ENCODE measurements at regions not wholly inside any gene's neighbourhood (a gene's known extent, or its start where the extent isn't known, plus 50 kb on each side); places are given as distances from the start of the nearest gene placed in this dataset.

- no peak for DNase-seq (ENCODE audit: low read depth in 3 of 3)
Measured at GRCh38 chr2:118665784-118666529, 181.5 kb downstream of the EN1 start.

GRCh38 chr2:118661179-118661578 is 186.3 kb downstream of the EN1 start:
- no peak for DNase-seq (ENCODE audit: low read depth in 3 of 3)

GRCh38 chr2:118658596-118659198 is 188.8 kb downstream of the EN1 start:
- DNase-seq (ENCODE audit: low read depth in 3 of 3) = no peak

GRCh38 chr2:118657466-118657865 is 190.0 kb downstream of the EN1 start:
- DNase-seq (ENCODE audit: low read depth in 3 of 3) = no peak

DNA sequence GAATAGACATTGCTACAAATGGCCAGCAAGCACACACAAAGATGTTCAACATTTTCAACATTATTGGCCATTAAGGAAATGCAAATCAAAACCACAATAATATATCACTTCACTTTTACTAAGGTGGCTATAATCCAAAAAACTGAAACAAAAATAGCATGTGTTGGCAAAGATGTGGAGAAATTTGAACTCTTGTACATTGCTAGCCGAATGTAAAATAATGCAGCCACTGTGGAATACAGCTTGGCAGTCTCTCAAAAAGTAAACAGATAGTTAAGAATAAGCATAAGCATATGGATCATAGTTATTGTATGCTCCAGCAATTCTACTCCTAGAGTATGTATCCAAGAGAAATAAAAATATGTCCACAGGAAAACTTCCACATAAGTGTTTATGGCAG is 192.5 kb downstream of the EN1 start:
- DNase-seq (ENCODE audit: low read depth in 3 of 3) = no peak

DNA sequence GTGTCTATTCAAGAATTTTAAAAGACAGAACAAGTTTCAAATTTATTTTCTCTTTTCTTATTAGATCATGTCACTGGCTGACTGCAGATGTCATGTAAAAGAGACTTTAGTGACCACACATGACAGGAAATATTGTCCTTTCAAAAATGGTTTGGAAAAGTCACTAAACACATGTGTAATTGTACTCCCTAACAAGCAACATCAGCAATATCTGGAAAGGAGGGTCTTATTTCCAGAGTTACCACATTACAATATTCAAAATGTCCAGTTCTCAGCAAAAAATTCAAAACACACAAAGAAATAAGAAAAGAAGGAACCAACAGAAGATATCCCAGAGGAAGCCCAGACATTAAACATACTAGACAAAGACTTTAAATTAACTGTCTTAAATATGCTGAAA is 197.1 kb downstream of the EN1 start:
- no peak for DNase-seq (ENCODE audit: low read depth in 3 of 3)

DNA sequence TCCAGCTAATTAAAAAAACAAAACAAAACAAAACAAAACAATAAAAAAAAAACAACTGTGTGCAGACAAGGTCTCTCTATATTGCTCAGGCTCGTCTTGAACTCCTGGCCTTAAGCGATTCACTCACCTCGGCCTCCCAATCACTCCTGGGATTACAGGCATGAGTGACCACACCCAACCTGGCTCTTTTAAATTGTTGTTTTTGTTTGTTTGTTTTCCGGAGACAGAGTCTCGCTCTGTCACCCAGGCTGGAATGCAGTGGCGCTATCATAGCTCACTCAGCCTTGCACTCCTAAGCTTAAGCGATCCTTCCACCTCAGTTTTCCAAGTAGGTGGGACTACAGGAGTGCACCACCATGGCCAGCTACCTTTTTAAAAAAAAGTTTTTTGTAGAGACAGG is 201.6 kb downstream of the EN1 start:
- no peak for DNase-seq (ENCODE audit: low read depth in 3 of 3)

GRCh38 chr2:118644190-118644589 is 203.3 kb downstream of the EN1 start:
- no peak for DNase-seq (ENCODE audit: low read depth in 3 of 3)

DNA sequence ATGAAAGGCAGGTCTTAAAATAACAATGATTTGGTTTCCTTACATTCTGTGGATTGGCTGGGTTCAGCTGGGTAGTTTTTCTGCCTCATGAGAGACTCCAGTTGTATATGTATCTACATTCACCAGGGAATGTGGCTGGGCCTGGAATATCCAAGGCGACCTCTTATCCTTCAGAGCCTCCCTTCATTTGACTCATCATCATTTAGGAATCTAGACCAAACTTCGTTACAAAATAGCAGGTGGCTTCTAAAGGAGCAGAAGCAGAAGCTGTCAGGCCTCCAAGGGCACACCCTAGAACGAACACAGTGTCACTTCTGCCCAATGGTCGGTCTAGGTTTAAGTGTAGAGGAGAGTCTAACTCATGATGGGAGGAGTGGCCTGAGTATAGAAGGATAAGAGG is 204.2 kb downstream of the EN1 start:
- no peak for DNase-seq (ENCODE audit: low read depth in 3 of 3)

GRCh38 chr2:118642501-118642900 is 204.9 kb downstream of the EN1 start:
- DNase-seq (ENCODE audit: low read depth in 3 of 3) = no peak

DNA sequence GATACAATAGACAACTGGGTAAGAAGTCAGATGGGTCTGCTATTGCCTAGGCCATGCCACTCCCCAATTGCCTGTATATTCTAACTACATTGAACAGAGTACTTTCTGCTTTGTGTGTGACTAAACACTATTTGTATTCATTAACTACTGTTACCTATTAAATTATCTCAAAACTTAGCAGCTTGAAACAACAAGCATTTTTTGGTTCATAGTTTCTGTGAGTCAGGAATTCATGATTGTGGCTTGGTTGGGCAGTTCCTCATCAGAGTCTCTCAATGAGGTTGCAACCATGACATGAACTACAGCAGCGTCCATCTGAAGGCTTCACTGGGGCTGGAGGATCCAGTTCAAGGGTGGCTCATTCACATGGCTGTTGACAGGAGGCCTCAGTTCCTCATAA is 205.7 kb downstream of the EN1 start:
- no peak for DNase-seq (ENCODE audit: low read depth in 3 of 3)

GRCh38 chr2:118639371-118639770 is 208.1 kb downstream of the EN1 start:
- no peak for DNase-seq (ENCODE audit: low read depth in 3 of 3)

- DNase-seq (ENCODE audit: low read depth in 3 of 3) = no peak
Measured at GRCh38 chr2:118638453-118638852, 209.0 kb downstream of the EN1 start.

GRCh38 chr2:118635891-118636290 is 211.6 kb downstream of the EN1 start:
- DNase-seq (ENCODE audit: low read depth in 3 of 3) = no peak

DNA sequence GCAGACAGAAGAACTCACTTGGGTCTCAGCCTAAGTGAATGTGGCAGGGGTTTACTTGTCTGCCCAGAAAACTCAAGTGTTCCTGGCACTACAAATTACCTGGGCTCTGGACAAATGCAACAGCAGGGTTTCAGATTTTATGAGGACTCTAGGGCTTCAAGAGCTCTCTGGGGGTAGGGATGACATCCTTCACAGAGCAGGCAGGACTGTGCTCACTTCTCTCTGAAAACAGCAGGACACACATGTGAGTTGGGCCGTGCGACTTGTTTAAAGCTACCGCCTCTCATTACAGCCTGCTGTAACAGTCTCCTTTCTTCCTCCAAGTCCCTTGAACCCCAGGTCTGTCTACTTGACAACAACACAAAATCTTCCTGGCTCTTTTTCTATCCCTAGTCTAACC is 212.6 kb downstream of the EN1 start:
- no peak for DNase-seq (ENCODE audit: low read depth in 3 of 3)

GRCh38 chr2:118633371-118634018 is 214.0 kb downstream of the EN1 start:
- DNase-seq (ENCODE audit: low read depth in 3 of 3) = no peak

DNA sequence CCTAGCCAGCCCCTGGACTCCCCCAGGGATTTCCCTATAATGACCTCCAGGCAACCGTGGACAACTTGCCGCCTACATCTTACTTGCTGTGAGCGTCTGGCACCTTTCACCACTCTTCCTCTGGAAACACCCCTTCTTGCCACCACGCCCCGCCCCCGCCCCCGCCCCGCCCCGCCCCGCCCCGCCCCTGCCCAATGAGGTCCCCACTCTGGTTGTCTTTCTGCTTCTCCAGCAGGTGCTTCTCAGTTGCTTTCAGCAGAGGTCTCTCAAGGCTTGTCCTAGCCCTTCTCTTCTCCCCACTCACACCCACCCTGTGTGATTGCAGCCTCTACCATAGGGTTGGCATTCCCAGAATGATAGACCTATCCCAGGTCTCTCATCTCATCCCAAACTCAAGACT is 214.5 kb downstream of the EN1 start:
- DNase-seq (ENCODE audit: low read depth in 3 of 3) = no peak

DNA sequence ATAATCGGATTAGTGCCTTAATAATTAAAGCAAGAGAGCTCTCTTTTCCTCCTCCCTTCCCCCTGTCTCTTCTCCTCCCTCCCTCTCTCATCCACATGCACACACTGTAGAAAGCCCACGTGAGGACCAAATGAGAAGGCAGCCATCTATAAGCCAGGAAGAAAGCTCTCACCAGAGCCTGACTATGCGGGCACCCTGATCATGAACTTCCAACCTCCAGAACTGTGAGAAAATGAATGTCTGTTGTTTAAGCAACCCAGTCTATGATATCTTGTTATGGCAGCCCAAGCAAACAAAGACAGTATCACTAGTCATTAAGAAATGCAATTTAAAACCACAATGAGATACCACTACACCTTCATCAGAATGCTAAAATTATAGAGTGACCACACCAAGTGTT is 220.3 kb downstream of the EN1 start:
- DNase-seq (ENCODE audit: low read depth in 3 of 3) = no peak

DNA sequence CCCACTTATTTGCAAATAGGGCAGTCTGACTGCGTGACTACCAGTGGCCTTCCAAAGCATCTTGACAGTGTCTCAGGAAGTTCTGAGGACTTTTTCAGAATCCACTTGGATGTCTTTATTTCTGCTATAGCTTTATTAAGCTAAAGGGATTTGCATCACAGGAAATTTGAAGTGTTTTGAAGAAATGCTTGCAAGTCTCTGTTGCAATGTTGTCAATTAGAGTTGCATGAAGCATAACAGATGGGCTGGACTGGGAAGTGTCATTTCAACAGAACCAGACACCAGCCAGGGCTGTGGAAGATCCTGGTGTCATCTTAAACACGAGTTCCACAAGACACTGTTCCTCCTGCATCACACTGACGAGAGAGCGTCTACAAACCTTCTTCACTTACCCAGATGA is 224.5 kb downstream of the EN1 start:
- no peak for DNase-seq (ENCODE audit: low read depth in 3 of 3)

GRCh38 chr2:118622108-118622507 is 225.3 kb downstream of the EN1 start:
- no peak for DNase-seq (ENCODE audit: low read depth in 3 of 3)

DNA sequence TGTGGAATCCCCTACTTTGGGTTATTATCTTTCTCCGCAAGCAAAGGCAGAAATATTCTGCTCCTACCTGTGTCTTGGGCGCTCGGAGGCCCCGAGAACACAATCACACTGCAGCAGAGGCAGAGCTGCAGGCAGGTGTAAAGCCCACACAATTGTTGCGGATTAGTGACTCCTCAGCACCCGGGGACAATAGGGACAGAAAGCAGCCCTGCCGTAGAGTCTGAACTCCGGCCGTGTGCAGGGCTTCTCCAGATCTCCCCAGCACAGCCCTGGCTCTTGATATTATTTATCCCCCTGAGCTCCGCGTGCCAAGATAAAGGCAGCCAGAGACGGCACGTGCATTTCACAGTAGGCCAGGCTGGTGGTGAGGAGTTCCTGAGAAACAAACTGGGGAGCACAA is 229.2 kb downstream of the EN1 start:
- no peak for DNase-seq (ENCODE audit: low read depth in 3 of 3)

- no peak for DNase-seq (ENCODE audit: low read depth in 3 of 3)
Measured at GRCh38 chr2:118616432-118616831, 231.0 kb downstream of the EN1 start.

DNA sequence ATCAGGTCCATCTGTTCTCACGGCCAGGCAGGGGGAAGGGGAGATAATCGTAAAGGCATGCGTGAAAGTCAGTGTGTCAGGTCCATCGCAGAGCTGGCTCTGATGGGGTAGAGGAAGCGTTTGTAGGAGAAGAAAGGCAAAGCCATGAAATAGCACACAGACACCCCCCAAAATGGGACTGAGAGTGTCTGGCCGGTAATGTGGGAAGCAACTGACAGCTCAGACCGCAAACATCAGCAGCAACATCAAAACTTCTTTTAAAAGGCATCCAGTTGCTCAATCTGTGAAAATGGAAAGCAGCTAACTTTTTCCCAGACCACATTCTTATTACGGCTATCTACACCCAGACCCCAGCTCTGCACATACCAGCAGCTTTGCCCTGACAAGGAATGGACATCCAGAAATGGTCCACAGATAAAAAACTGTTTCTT is 232.6 kb downstream of the EN1 start:
- no peak for DNase-seq (ENCODE audit: low read depth in 3 of 3)
